GM12878 (cell line): ENCODE measurements at regions not wholly inside any gene's neighbourhood (a gene's known extent, or its start where the extent isn't known, plus 50 kb on each side); places are given as distances from the start of the nearest gene placed in this dataset.

Experiments
- ATAC-seq: fragments of 200-7000 bp; cut with Tn5 transposase; 3 replicates; pipeline ENCODE4 v1.9.1; 2020; ENCODE audit warnings: mild to moderate bottlenecking, moderate library complexity
- BruUV-seq: library from RNA; stranded (reverse); fragments of 400-500 nt; replicated peaks from 2 replicates; lab custom pipeline; 2021; lab: Mats Ljungman, UMichigan
- CTCF ChIA-PET: fragments of 300-600 bp; sonication (Branson Sonifier 250); formaldehyde crosslinking; extraction: SDS; loops from one replicate; lab custom pipeline; 2021; ENCODE audit warnings: inconsistent platforms; lab: Yijun Ruan, JAX
- POLR2A ChIA-PET: fragments of 350-600 bp; formaldehyde crosslinking; extraction: SDS; loops from one replicate; lab custom pipeline; 2021; ENCODE audit warnings: inconsistent platforms; lab: Charles Lee
- RAD21 ChIA-PET: fragments of 300-600 bp; sonication (Branson Sonifier 250); formaldehyde crosslinking; loops from one replicate; lab custom pipeline; 2023; ENCODE audit warnings: antibody characterized with exemption; ENCODE audit not compliant: unreplicated experiment; lab: Charles Lee
- SMC1A ChIA-PET: fragments of 300-600 bp; sonication (Branson Sonifier 250); formaldehyde crosslinking; loops from one replicate; lab custom pipeline; 2023; ENCODE audit not compliant: unreplicated experiment, uncharacterized antibody; lab: Charles Lee
- DNase-seq: peaks from one replicate; pipeline ENCODE4 v3.0.0-alpha.2; 2011; ENCODE audit warnings: low read depth, low spot score
- FAIRE-seq: peaks from 3 replicates; lab custom pipeline; 2011; peaks lifted over from hg19 to GRCh38; lab: Jason Lieb, UNC
- H2AFZ ChIP-seq: 2 replicates; pipeline ENCODE4 v1.6.0; 2011; ENCODE audit warnings: low read depth, low read length, control low read depth; ENCODE audit not compliant: control insufficient read depth
- H3K27ac ChIP-seq: 2 replicates; pipeline ENCODE4 v1.5.1; 2011; ENCODE audit warnings: control low read depth; ENCODE audit not compliant: control insufficient read depth, insufficient read depth
- H3K27me3 ChIP-seq, 2 experiments: replicated peaks in 1 of 2; 2 replicates each; pipeline versions ENCODE4 v1.6.0 to v1.6.1; 2011; ENCODE audit warnings: low read length in 1 of 2; ENCODE audit not compliant: control insufficient read depth in 2 of 2, insufficient read depth in 2 of 2
- H3K36me3 ChIP-seq, 2 experiments: 2 replicates each; pipeline ENCODE4 v1.5.1; 2011; ENCODE audit warnings: low read length in 1 of 2; ENCODE audit not compliant: control insufficient read depth in 2 of 2, insufficient read depth in 2 of 2
- H3K4me1 ChIP-seq: 2 replicates; pipeline ENCODE4 v1.6.1; 2011; ENCODE audit warnings: mild to moderate bottlenecking, low read length, moderate library complexity, mixed read lengths; ENCODE audit not compliant: control insufficient read depth, insufficient read depth
- H3K4me2 ChIP-seq: 2 replicates; pipeline ENCODE4 v1.6.0; 2011; ENCODE audit warnings: control low read depth; ENCODE audit not compliant: control insufficient read depth, insufficient read depth
- H3K4me3 ChIP-seq: fragments of 200-600 bp; sonication (generic); 2 replicates; pipeline ENCODE4 v1.5.1; 2016
- H3K79me2 ChIP-seq: 2 replicates; pipeline ENCODE4 v1.6.0; 2011; ENCODE audit warnings: low read length; ENCODE audit not compliant: control insufficient read depth, insufficient read depth
- H3K9ac ChIP-seq: 2 replicates; pipeline ENCODE4 v1.8.0; 2011; ENCODE audit warnings: low read length, control low read depth, mixed read lengths; ENCODE audit not compliant: control insufficient read depth, insufficient read depth
- H3K9me3 ChIP-seq: replicated peaks from 3 replicates; pipeline ENCODE4 v1.5.1; 2011; ENCODE audit warnings: mild to moderate bottlenecking, low read length; ENCODE audit not compliant: control insufficient read depth, insufficient read depth
- H4K20me1 ChIP-seq: 2 replicates; pipeline ENCODE4 v1.6.0; 2011; ENCODE audit not compliant: control insufficient read depth, insufficient read depth
- CBX3 ChIP-seq: fragments of 200-600 bp; sonication (generic); IDR thresholded peaks from 2 replicates; pipeline ENCODE4 v1.6.1; 2016; ENCODE audit warnings: low read depth, borderline replicate concordance
- FOXK2 ChIP-seq: fragments of 450-650 bp; IDR thresholded peaks from 2 replicates; pipeline ENCODE4 v1.6.1; 2017; ENCODE audit warnings: mild to moderate bottlenecking, moderate library complexity
- IKZF1 ChIP-seq: fragments of 450-650 bp; conservative IDR thresholded peaks from 2 replicates; pipeline ENCODE4 v1.6.1; 2017; ENCODE audit warnings: antibody characterized with exemption, mild to moderate bottlenecking
- NBN ChIP-seq: fragments of 450-650 bp; IDR thresholded peaks from 2 replicates; pipeline ENCODE4 v1.6.1; 2016
- PML ChIP-seq: IDR thresholded peaks from 2 replicates; pipeline ENCODE4 v1.6.1; 2012; ENCODE audit warnings: low read length, inconsistent platforms
- POLR2AphosphoS2 ChIP-seq: IDR thresholded peaks from 2 replicates; pipeline ENCODE4 v1.6.1; 2011; ENCODE audit warnings: low read depth, mild to moderate bottlenecking, low read length, improper control_type of control experiment, moderate library complexity
- TBL1XR1 ChIP-seq: IDR thresholded peaks from 2 replicates; pipeline ENCODE4 v1.6.1; 2012; ENCODE audit warnings: low read depth, low read length, improper control_type of control experiment
- WGBS: methylation state at CpG from one replicate; pipeline ENCODE4 v1.1.6; 2016; ENCODE audit warnings: low lambda C conversion rate; ENCODE audit not compliant: insufficient replicate concordance, insufficient coverage; ENCODE audit errors: missing lambda C conversion rate; 5-methylcytosine and 5-hydroxymethylcytosine counted together
- in situ Hi-C: fragments of 300-500 bp; cut with MboI; formaldehyde crosslinking; loops from 9 replicates; pipeline ENCODE4 v1.14.3; 2018; ENCODE audit warnings: mixed read lengths
- intact Hi-C: fragments of 100-400 bp; cut with micrococcal nuclease; formaldehyde crosslinking; loops from one replicate; pipeline ENCODE4 v1.14.2; 2022; ENCODE audit not compliant: unreplicated experiment
- TF ChIP-seq, protein P1 (sequence below): IDR thresholded peaks from 2 replicates; pipeline ENCODE4 v1.6.1; 2011; ENCODE audit warnings: low read depth, mild to moderate bottlenecking, low read length, moderate library complexity, borderline replicate concordance; ENCODE audit errors: extremely low read depth
- TF ChIP-seq, protein P2 (sequence below): fragments of 450-650 bp; IDR thresholded peaks from 2 replicates; pipeline ENCODE4 v1.6.1; 2017; ENCODE audit warnings: mild to moderate bottlenecking, low read depth, inconsistent platforms; ENCODE audit not compliant: poor library complexity, severe bottlenecking
- TF ChIP-seq, protein P3 (sequence below): fragments of 150-350 bp; IDR thresholded peaks from 2 replicates; pipeline ENCODE4 v1.6.1; 2014; ENCODE audit warnings: mild to moderate bottlenecking, low read depth, low read length

DNA sequence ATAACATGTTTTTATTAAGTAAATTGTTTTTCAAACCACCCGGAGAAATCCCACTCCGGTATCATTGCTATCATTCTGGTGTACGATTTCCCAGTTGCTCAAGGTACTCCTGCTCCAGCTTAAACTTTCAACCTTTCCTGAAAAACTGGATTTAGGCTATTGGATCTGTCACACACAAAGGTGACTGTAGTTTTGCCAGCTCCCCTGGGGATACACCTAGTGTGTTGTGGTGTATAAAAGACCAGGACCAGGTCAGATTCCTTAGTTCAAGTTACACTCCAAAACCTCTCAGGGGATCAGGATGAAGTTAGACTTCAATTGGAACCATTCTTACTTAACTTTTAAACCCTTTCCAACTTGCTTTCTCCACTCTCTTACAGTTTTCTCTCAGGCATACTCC lies 303.9 kb downstream of the NOVA1 start:
- H2AFZ ChIP-seq, result no peak overlapping the region
- no peaks in the 10 kb centered on the region for H4K20me1 ChIP-seq
- ATAC-seq (no peak), DNase-seq (no peak), FAIRE-seq (no peak)
- TF ChIP-seq IKZF1, result no peak
- no peak for TF ChIP-seq POLR2AphosphoS2
- no peak for TF ChIP-seq CBX3
- TF ChIP-seq, protein P1, sequence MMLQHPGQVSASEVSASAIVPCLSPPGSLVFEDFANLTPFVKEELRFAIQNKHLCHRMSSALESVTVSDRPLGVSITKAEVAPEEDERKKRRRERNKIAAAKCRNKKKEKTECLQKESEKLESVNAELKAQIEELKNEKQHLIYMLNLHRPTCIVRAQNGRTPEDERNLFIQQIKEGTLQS, result no peak
- TF ChIP-seq PML, result no peak
- no peak for TF ChIP-seq FOXK2
- TF ChIP-seq, protein P2, sequence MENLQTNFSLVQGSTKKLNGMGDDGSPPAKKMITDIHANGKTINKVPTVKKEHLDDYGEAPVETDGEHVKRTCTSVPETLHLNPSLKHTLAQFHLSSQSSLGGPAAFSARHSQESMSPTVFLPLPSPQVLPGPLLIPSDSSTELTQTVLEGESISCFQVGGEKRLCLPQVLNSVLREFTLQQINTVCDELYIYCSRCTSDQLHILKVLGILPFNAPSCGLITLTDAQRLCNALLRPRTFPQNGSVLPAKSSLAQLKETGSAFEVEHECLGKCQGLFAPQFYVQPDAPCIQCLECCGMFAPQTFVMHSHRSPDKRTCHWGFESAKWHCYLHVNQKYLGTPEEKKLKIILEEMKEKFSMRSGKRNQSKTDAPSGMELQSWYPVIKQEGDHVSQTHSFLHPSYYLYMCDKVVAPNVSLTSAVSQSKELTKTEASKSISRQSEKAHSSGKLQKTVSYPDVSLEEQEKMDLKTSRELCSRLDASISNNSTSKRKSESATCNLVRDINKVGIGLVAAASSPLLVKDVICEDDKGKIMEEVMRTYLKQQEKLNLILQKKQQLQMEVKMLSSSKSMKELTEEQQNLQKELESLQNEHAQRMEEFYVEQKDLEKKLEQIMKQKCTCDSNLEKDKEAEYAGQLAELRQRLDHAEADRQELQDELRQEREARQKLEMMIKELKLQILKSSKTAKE, result no peak
- TF ChIP-seq, protein P3, sequence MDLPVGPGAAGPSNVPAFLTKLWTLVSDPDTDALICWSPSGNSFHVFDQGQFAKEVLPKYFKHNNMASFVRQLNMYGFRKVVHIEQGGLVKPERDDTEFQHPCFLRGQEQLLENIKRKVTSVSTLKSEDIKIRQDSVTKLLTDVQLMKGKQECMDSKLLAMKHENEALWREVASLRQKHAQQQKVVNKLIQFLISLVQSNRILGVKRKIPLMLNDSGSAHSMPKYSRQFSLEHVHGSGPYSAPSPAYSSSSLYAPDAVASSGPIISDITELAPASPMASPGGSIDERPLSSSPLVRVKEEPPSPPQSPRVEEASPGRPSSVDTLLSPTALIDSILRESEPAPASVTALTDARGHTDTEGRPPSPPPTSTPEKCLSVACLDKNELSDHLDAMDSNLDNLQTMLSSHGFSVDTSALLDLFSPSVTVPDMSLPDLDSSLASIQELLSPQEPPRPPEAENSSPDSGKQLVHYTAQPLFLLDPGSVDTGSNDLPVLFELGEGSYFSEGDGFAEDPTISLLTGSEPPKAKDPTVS, result no peak
- TF ChIP-seq NBN, result no peak
- TF ChIP-seq TBL1XR1, result no peak
- CTCF ChIA-PET, result interaction anchor here (1.4 kb wide), 1 partner anchor 19 kb away, joined by 4 read pairs; no protein-coding TSS in a partner anchor
- H3K36me3 ChIP-seq, result no peaks in the 10 kb centered on the region
- H3K4me3 ChIP-seq, result no peak overlapping the region
- H3K27ac ChIP-seq, result no peak overlapping the region
- no peaks in the 10 kb centered on the region for H3K9me3 ChIP-seq
- no peaks in the 10 kb centered on the region for H3K27me3 ChIP-seq
- H3K4me1 ChIP-seq, result no peaks in the 10 kb centered on the region
- no peaks in the 10 kb centered on the region for H3K79me2 ChIP-seq
- no peak overlapping the region for H3K4me2 ChIP-seq
- POLR2A ChIA-PET, result no interaction called here
- no peak overlapping the region for H3K9ac ChIP-seq
- RAD21 ChIA-PET, result no interaction called here
- WGBS, result 67% methylated on average over 3 of the region's 3 CpGs
- in situ Hi-C loops, result no loop called here
- SMC1A ChIA-PET, result no interaction called here
- intact Hi-C loops, result no loop called here
- BruUV-seq, result no TSS peak
